RWPE2 (cell line): ENCODE measurements at regions not wholly inside any gene's neighbourhood (a gene's known extent, or its start where the extent isn't known, plus 50 kb on each side); places are given as distances from the start of the nearest gene placed in this dataset.
"Not testable (repeated sequence)": the region's sequence is repeated elsewhere in the genome, so short reads cannot be mapped to it uniquely, and the experiment has no call there.

ENCODE experiments used
- ATAC-seq: fragments of 200-7000 bp; cut with Tn5 transposase; 3 replicates; pipeline ENCODE4 v1.9.1; 2021; ENCODE audit warnings: low read depth
- DNase-seq: peaks from one replicate; pipeline ENCODE4 v3.0.0-alpha.2; 2020; ENCODE audit warnings: low spot score
- H3K27ac ChIP-seq: fragments of 450-650 bp; 2 replicates; pipeline ENCODE4 v1.5.1; 2017; ENCODE audit warnings: mild to moderate bottlenecking; ENCODE audit not compliant: poor library complexity, severe bottlenecking
- H3K27me3 ChIP-seq: fragments of 250-450 bp; sonication (Bioruptor Pico); 2 replicates; pipeline ENCODE4 v1.5.1; 2021; ENCODE audit warnings: mild to moderate bottlenecking, moderate library complexity; ENCODE audit not compliant: insufficient read depth, poor library complexity, severe bottlenecking
- H3K36me3 ChIP-seq: fragments of 250-450 bp; sonication (Bioruptor Pico); 2 replicates; pipeline ENCODE4 v1.5.1; 2020; ENCODE audit warnings: low read depth, mild to moderate bottlenecking, moderate library complexity
- H3K4me1 ChIP-seq: fragments of 250-450 bp; sonication (Bioruptor Pico); 2 replicates; pipeline ENCODE4 v1.5.1; 2021; ENCODE audit warnings: mild to moderate bottlenecking, moderate library complexity; ENCODE audit not compliant: insufficient read depth, poor library complexity, severe bottlenecking
- H3K4me3 ChIP-seq: fragments of 250-450 bp; sonication (Bioruptor Pico); 2 replicates; pipeline ENCODE4 v1.5.1; 2021; ENCODE audit warnings: mild to moderate bottlenecking, moderate library complexity; ENCODE audit not compliant: severe bottlenecking
- H3K9me3 ChIP-seq: fragments of 250-450 bp; sonication (Bioruptor Pico); 2 replicates; pipeline ENCODE4 v1.5.1; 2021; ENCODE audit warnings: mild to moderate bottlenecking, moderate library complexity; ENCODE audit not compliant: severe bottlenecking
- TF ChIP-seq, protein P1 (sequence below): fragments of 450-650 bp; IDR thresholded peaks from one replicate; pipeline ENCODE4 v1.5.1; 2017; ENCODE audit warnings: mild to moderate bottlenecking, moderate library complexity; ENCODE audit not compliant: poor library complexity, severe bottlenecking

DNA sequence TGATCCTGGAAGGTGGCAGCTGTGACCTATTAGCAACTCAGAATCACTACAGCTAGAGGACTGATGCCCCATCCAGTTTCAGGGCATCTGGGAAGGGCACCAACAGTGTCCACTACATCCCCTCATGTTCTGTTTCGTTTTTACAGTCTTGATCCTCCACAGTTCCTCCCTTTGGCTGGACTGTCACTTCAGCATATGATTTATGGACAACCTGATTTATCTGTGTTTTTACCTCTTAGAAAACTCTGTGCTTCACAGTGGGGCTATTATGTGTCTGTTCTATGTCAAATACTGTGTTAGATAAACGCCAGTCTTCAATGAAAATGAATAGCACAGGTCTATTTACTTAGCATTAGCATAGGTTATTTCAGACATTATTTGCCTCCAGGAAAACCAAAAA lies 63.1 kb upstream of the GRPR start:
- Histone ChIP-seq H3K4me3 (no peak overlapping the region), H3K4me1 (no peaks in the 10 kb centered on the region), H3K27me3 (no peaks in the 10 kb centered on the region), H3K9me3 (no peaks in the 10 kb centered on the region), H3K36me3 (no peaks in the 10 kb centered on the region), H3K27ac (no peak overlapping the region)
- DNase-seq (no peak), ATAC-seq (no peak)
- TF ChIP-seq, protein P1, sequence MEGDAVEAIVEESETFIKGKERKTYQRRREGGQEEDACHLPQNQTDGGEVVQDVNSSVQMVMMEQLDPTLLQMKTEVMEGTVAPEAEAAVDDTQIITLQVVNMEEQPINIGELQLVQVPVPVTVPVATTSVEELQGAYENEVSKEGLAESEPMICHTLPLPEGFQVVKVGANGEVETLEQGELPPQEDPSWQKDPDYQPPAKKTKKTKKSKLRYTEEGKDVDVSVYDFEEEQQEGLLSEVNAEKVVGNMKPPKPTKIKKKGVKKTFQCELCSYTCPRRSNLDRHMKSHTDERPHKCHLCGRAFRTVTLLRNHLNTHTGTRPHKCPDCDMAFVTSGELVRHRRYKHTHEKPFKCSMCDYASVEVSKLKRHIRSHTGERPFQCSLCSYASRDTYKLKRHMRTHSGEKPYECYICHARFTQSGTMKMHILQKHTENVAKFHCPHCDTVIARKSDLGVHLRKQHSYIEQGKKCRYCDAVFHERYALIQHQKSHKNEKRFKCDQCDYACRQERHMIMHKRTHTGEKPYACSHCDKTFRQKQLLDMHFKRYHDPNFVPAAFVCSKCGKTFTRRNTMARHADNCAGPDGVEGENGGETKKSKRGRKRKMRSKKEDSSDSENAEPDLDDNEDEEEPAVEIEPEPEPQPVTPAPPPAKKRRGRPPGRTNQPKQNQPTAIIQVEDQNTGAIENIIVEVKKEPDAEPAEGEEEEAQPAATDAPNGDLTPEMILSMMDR = no peak

DNA sequence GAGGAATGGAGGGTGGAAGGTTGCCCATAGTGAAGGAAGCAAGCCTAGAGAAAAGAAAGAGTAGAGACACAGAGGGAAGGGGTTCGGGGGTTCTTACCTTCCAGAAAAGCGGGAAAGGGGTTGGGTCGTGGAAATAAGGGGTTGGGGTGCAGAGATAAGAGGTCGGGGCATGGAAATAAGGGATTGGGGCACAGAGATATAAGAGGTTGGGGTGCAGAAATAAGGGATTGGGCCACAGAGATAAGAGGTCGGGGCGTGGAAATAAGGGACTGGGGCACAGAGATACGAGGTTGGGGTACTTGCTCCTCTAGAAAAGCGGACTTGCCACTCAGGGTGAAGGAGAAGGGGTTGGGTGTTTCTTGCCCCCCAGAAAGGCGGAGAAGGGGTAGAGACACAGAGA lies 74.2 kb upstream of the GRPR start:
- DNase-seq, H3K36me3 ChIP-seq, H3K9me3 ChIP-seq, H3K4me3 ChIP-seq, ATAC-seq, H3K27ac ChIP-seq, H3K4me1 ChIP-seq, H3K27me3 ChIP-seq: not testable (repeated sequence)

DNA sequence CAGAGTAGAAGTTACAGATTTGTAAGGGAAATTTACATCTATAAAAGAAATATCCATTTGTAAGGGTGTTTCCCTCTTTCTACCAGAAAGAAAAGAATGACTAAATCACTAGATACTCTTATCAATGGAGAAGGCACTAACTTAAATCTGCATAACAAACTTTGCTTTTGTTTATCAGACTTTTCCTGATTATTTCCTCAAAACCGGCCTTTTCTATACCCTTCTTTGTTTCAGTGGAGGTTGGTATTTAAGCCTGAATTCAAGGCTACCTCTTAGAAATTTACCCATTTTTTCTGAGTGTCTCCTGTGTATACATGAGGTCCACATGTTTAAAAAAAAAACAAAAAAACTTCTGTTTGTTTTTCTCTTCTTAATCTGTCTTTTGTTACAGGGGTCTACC lies 80.4 kb upstream of the GRPR start:
- Histone ChIP-seq H3K27ac (no peak overlapping the region), H3K4me3 (no peak overlapping the region), H3K9me3 (no peaks in the 10 kb centered on the region), H3K27me3 (no peaks in the 10 kb centered on the region), H3K4me1 (no peaks in the 10 kb centered on the region), H3K36me3 (no peaks in the 10 kb centered on the region)
- DNase-seq = no peak
- ATAC-seq = no peak
- TF ChIP-seq, protein P1 = no peak

DNA sequence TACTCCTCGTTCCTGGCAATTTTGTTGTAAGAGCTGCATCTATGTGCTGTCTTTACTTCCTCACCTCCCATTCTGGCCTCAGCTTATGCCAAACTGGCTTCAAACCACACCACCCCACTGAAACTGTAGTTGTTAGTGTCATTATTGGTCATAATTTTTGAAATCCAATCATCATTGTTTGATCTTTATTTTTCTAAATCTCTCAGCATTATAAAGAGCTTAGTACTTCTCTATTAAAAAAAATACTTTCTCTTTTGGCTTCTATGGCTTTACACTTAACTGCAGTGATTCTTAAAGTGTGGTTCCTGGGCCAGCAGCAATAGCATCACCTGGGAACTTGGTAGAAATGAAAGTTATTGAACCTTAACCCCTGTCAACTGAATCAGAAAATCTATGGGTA lies 83.5 kb upstream of the GRPR start:
- no peaks in the 10 kb centered on the region for H3K9me3 ChIP-seq
- H3K4me3 ChIP-seq = no peak overlapping the region
- ATAC-seq = no peak
- no peaks in the 10 kb centered on the region for H3K27me3 ChIP-seq
- H3K4me1 ChIP-seq = no peaks in the 10 kb centered on the region
- TF ChIP-seq, protein P1 = no peak
- H3K27ac ChIP-seq = no peak overlapping the region
- no peak for DNase-seq
- no peaks in the 10 kb centered on the region for H3K36me3 ChIP-seq

DNA sequence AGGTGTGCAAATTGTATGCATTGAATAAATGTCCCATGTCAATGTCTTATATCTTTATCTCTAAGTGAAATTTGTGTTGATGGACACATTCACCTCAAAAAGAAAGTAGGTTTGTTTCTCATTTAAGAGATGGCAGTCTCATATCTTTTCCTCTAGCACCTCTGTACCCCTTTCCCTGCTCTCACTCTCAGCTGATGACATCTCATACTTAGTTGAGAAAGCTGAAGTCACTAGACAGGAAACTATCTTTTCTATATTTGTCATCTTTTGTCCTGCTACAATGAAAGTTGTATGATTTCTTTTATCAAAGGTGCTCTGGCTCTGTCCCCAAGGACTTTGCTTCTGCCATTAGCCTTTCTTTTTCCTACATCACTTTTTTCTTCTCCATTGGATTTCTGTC lies 84.0 kb upstream of the GRPR start:
- Histone ChIP-seq H3K4me1 (no peaks in the 10 kb centered on the region), H3K36me3 (no peaks in the 10 kb centered on the region), H3K27me3 (no peaks in the 10 kb centered on the region), H3K27ac (no peak overlapping the region), H3K9me3 (no peaks in the 10 kb centered on the region), H3K4me3 (no peak overlapping the region)
- DNase-seq = no peak
- TF ChIP-seq, protein P1 = no peak
- no peak for ATAC-seq

DNA sequence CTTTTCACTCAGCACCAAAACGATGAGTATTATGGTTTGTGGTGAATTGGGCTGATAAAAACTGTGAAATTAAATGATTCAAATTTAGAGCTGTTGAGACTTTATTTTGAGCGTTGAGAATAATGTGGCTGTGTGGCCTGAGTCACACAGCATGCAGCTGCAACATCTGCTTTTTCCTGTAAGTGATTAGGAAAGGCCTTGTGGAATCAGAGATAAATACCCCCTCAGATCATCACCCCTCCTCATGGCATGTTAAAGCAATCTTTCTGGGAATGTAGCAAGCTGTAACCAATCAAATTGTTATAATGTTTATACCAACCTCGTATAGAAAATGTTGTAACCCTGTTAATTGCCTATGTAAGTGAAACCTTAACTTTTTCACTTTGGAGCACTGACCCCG lies 90.0 kb upstream of the GRPR start:
- Histone ChIP-seq H3K36me3 (no peaks in the 10 kb centered on the region), H3K27me3 (no peaks in the 10 kb centered on the region), H3K27ac (no peak overlapping the region), H3K9me3 (no peaks in the 10 kb centered on the region), H3K4me3 (no peak overlapping the region), H3K4me1 (no peaks in the 10 kb centered on the region)
- DNase-seq (no peak), ATAC-seq (no peak)
- TF ChIP-seq, protein P1 = no peak
